SK-N-MC (cell line): ENCODE measurements at regions not wholly inside any gene's neighbourhood (a gene's known extent, or its start where the extent isn't known, plus 50 kb on each side); places are given as distances from the start of the nearest gene placed in this dataset.

Source experiments
- DNase-seq: peaks from one replicate; pipeline ENCODE4 v3.0.0-alpha.2; 2011; ENCODE audit warnings: low read depth, low spot score
- H3K27ac ChIP-seq: fragments of 200-600 bp; sonication (generic); 2 replicates; pipeline ENCODE4 v1.5.1; 2016; ENCODE audit warnings: mixed run types
- H3K36me3 ChIP-seq: fragments of 200-600 bp; sonication (generic); 2 replicates; pipeline ENCODE4 v1.6.1; 2017; ENCODE audit warnings: antibody characterized with exemption, low read length, mixed read lengths; ENCODE audit not compliant: insufficient read depth
- H3K4me3 ChIP-seq: fragments of 200-600 bp; sonication (generic); 2 replicates; pipeline ENCODE4 v1.5.1; 2016
- H3K9ac ChIP-seq: fragments of 200-600 bp; sonication (generic); 2 replicates; pipeline ENCODE4 v1.8.0; 2017; ENCODE audit warnings: mixed run types, mixed read lengths; ENCODE audit not compliant: insufficient read length
- H3K9me3 ChIP-seq: fragments of 200-600 bp; sonication (generic); 2 replicates; pipeline ENCODE4 v1.6.1; 2017; ENCODE audit warnings: low read depth, mild to moderate bottlenecking, antibody characterized with exemption, low read length, moderate library complexity, mixed read lengths
- EZH2 ChIP-seq: fragments of 200-600 bp; sonication (generic); IDR thresholded peaks from one replicate; pipeline ENCODE4 v1.6.1; 2017; ENCODE audit warnings: antibody characterized with exemption
- FOXP2 ChIP-seq: optimal IDR thresholded peaks from 2 replicates; pipeline ENCODE3; 2011; ENCODE audit warnings: mild to moderate bottlenecking, moderate library complexity; ENCODE audit not compliant: insufficient read depth; ENCODE audit errors: extremely low read length, control extremely low read depth
- POLR2AphosphoS5 ChIP-seq: IDR thresholded peaks from 2 replicates; pipeline ENCODE4 v1.6.1; 2012; ENCODE audit warnings: mild to moderate bottlenecking, low read depth, low read length, borderline replicate concordance

GRCh38 chr18:34467058-34467457 is 242.3 kb upstream of the NOL4 start:
- Histone ChIP-seq H3K9me3 (no peaks in the 10 kb centered on the region), H3K27ac (no peak overlapping the region), H3K9ac (no peak overlapping the region), H3K36me3 (no peaks in the 10 kb centered on the region), H3K4me3 (no peak overlapping the region)
- no peak for DNase-seq
- TF ChIP-seq POLR2AphosphoS5 (no peak), FOXP2 (no peak), EZH2 (no peak)

DNA sequence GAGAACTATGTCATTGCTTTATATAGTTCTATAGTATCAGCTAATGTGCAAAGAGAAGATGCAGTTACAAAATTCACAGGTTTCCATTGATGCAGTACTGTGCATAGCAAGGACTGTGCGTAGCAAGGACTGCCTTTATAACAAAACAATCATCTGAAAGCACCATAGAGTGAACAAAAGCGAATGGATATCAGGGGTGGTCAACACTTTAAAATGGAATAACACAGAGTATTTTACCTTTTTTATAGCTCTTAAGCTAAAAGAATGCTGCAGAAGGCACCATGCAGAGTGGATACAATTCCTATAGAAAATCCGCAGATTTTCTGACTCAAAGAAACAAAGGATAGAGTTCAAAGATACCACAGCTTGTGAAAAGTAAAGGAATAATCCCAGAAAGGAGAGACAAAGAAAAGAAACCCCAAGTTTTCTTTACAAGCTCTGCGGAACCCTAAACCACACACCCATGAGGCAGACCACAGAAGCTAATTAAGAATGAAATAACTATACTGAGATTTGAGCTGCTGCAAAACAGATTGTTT is 229.9 kb upstream of the DTNA start:
- TF ChIP-seq EZH2 (no peak), FOXP2 (no peak), POLR2AphosphoS5 (no peak)
- no peaks in the 10 kb centered on the region for H3K36me3 ChIP-seq

GRCh38 chr18:34482204-34482603 is 227.9 kb upstream of the DTNA start:
- Histone ChIP-seq H3K36me3 (no peaks in the 10 kb centered on the region), H3K9ac (no peak overlapping the region), H3K27ac (no peak overlapping the region), H3K4me3 (no peak overlapping the region), H3K9me3 (no peaks in the 10 kb centered on the region)
- TF ChIP-seq POLR2AphosphoS5: no peak
- no peak for TF ChIP-seq EZH2
- no peak for TF ChIP-seq FOXP2
- DNase-seq: no peak

More for the DNA sequence above, 229.9 kb upstream of the DTNA start:
- Histone ChIP-seq H3K27ac (no peak overlapping the region), H3K9ac (no peak overlapping the region), H3K4me3 (no peak overlapping the region), H3K9me3 (no peaks in the 10 kb centered on the region)
- no peak for DNase-seq

GRCh38 chr18:34483198-34483597 is 226.9 kb upstream of the DTNA start:
- H3K36me3 ChIP-seq: no peaks in the 10 kb centered on the region
- H3K9me3 ChIP-seq: no peaks in the 10 kb centered on the region
- H3K4me3 ChIP-seq: no peak overlapping the region
- no peak for TF ChIP-seq FOXP2
- no peak for TF ChIP-seq EZH2
- TF ChIP-seq POLR2AphosphoS5: no peak
- no peak overlapping the region for H3K9ac ChIP-seq
- no peak overlapping the region for H3K27ac ChIP-seq
- DNase-seq: no peak

GRCh38 chr18:34491719-34492118 is 218.4 kb upstream of the DTNA start:
- no peak overlapping the region for H3K27ac ChIP-seq
- no peak for TF ChIP-seq EZH2
- no peak for TF ChIP-seq FOXP2
- TF ChIP-seq POLR2AphosphoS5: no peak
- no peaks in the 10 kb centered on the region for H3K9me3 ChIP-seq
- H3K9ac ChIP-seq: no peak overlapping the region
- H3K36me3 ChIP-seq: no peaks in the 10 kb centered on the region
- H3K4me3 ChIP-seq: no peak overlapping the region
- DNase-seq: no peak

DNA sequence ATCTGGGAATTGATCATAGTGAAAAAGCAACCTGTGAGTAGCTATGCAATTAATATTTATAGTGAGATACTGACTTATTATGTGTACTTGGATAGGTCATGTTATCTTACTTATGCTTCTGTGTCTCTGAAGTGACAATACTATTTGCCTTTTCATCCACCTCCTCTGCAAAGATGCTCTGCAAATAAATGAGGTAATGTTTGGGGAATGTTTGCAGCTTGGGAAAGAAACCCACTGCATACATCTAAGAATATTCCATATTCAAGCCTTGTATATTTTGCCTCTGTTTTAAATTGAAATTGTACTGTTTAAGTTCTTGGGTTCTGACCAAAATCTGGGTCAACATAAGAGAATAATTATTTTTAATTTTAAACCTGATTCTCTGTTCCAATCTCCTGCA is 217.4 kb upstream of the DTNA start:
- DNase-seq: no peak
- Histone ChIP-seq H3K9ac (no peak overlapping the region), H3K27ac (no peak overlapping the region), H3K9me3 (no peaks in the 10 kb centered on the region), H3K36me3 (no peaks in the 10 kb centered on the region), H3K4me3 (peak overlapping the region; percentile 72)
- TF ChIP-seq EZH2 (no peak), FOXP2 (no peak), POLR2AphosphoS5 (no peak)

DNA sequence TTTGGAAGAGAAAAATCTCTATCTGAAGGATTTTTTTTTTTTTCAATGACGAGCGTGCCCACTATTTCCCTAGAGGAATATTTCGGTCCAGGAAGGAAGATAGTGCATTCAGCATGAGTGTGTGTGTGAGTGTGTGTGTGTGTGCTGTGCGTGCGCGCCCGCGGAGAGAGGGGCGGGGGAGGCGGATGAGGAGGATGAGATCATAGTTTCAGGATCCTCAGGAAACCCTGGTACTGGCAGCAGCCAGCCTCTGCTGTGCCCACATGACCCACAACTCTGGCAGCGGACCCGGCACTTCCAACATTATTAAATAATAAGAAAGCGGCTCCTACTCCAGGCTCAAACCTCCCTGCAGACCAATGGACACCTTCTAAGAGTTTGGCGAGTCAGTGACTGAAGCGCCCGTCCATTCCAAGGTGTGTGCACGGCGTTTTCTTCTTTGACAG is 217.0 kb upstream of the DTNA start:
- DNase-seq: no peak
- Histone ChIP-seq H3K27ac (no peak overlapping the region), H3K36me3 (no peaks in the 10 kb centered on the region), H3K9me3 (no peaks in the 10 kb centered on the region), H3K4me3 (peak overlapping the region; percentile 72), H3K9ac (no peak overlapping the region)
- TF ChIP-seq EZH2: no peak
- TF ChIP-seq POLR2AphosphoS5: no peak
- TF ChIP-seq FOXP2: no peak

GRCh38 chr18:34493566-34494358 is 216.3 kb upstream of the DTNA start:
- H3K4me3 ChIP-seq: peak overlapping the region; percentile 72
- no peaks in the 10 kb centered on the region for H3K9me3 ChIP-seq
- DNase-seq: no peak
- H3K36me3 ChIP-seq: no peaks in the 10 kb centered on the region
- no peak overlapping the region for H3K27ac ChIP-seq
- H3K9ac ChIP-seq: no peak overlapping the region
- TF ChIP-seq FOXP2: no peak
